HG03439 (cell line): ENCODE measurements at regions not wholly inside any gene's neighbourhood (a gene's known extent, or its start where the extent isn't known, plus 50 kb on each side); places are given as distances from the start of the nearest gene placed in this dataset.
"Not testable (repeated sequence)": the region's sequence is repeated elsewhere in the genome, so short reads cannot be mapped to it uniquely, and the experiment has no call there.

Source experiments
- ATAC-seq: cut with Tn5 transposase; IDR thresholded peaks from one replicate; pipeline ENCODE4 v1.9.1; 2021; ENCODE audit warnings: mild to moderate bottlenecking, moderate library complexity; ENCODE audit not compliant: unreplicated experiment

- ATAC-seq, result no peak
Observed at GRCh38 chr3:161599697-161600096, 103.1 kb downstream of the OTOL1 start.

GRCh38 chr3:161600173-161600572 is 103.6 kb downstream of the OTOL1 start:
- no peak for ATAC-seq

- no peak for ATAC-seq
Observed at GRCh38 chr3:161602475-161602874, 105.9 kb downstream of the OTOL1 start.

- ATAC-seq, result no peak
Observed at GRCh38 chr3:161602918-161603317, 106.3 kb downstream of the OTOL1 start.

- no peak for ATAC-seq
Observed at GRCh38 chr3:161607056-161607455, 110.4 kb downstream of the OTOL1 start.

GRCh38 chr3:161619351-161619750 is 122.7 kb downstream of the OTOL1 start:
- no peak for ATAC-seq

GRCh38 chr3:161630794-161631193 is 134.2 kb downstream of the OTOL1 start:
- ATAC-seq, result no peak

- ATAC-seq, result no peak
Observed at GRCh38 chr3:161631536-161631935, 134.9 kb downstream of the OTOL1 start.

GRCh38 chr3:161637559-161637958 is 141.0 kb downstream of the OTOL1 start:
- no peak for ATAC-seq

- ATAC-seq, result not testable (repeated sequence)
Observed at GRCh38 chr3:161639095-161639494, 142.5 kb downstream of the OTOL1 start.

GRCh38 chr3:161640181-161640580 is 143.6 kb downstream of the OTOL1 start:
- no peak for ATAC-seq

GRCh38 chr3:161641287-161641686 is 144.7 kb downstream of the OTOL1 start:
- ATAC-seq, result no peak

- ATAC-seq, result no peak
Observed at GRCh38 chr3:161644891-161645635, 148.5 kb downstream of the OTOL1 start.

- no peak for ATAC-seq
Observed at GRCh38 chr3:161647936-161648470, 151.4 kb downstream of the OTOL1 start.

- no peak for ATAC-seq
Observed at GRCh38 chr3:161649900-161650484, 153.4 kb downstream of the OTOL1 start.

GRCh38 chr3:161657786-161658185 is 161.2 kb downstream of the OTOL1 start:
- ATAC-seq, result no peak

- no peak for ATAC-seq
Observed at GRCh38 chr3:161671141-161671540, 174.5 kb downstream of the OTOL1 start.

- ATAC-seq, result no peak
Observed at GRCh38 chr3:161672478-161672877, 175.9 kb downstream of the OTOL1 start.

GRCh38 chr3:161673866-161674265 is 177.3 kb downstream of the OTOL1 start:
- no peak for ATAC-seq

- no peak for ATAC-seq
Observed at GRCh38 chr3:161674402-161674801, 177.8 kb downstream of the OTOL1 start.

GRCh38 chr3:161681831-161682230 is 185.2 kb downstream of the OTOL1 start:
- not testable (repeated sequence) for ATAC-seq

GRCh38 chr3:161682715-161683114 is 186.1 kb downstream of the OTOL1 start:
- no peak for ATAC-seq
